Neural cell (in vitro differentiated cells): ENCODE measurements at regions not wholly inside any gene's neighbourhood (a gene's known extent, or its start where the extent isn't known, plus 50 kb on each side); places are given as distances from the start of the nearest gene placed in this dataset.

Experiments used
- H2AFZ ChIP-seq: fragments of 200-600, 300-800 bp; sonication (generic), shearing (Covaris generic); 2 replicates; pipeline ENCODE4 v1.6.0; 2014; ENCODE audit warnings: low read depth, mild to moderate bottlenecking, antibody characterized with exemption, low read length, moderate library complexity
- H3F3A ChIP-seq: fragments of 200-600 bp; shearing (Covaris generic); 2 replicates; pipeline ENCODE4 v1.6.1; 2016; ENCODE audit warnings: mild to moderate bottlenecking, moderate library complexity, mixed read lengths, antibody characterized with exemption, low read length; ENCODE audit not compliant: insufficient read depth, poor library complexity, severe bottlenecking
- H3K27ac ChIP-seq: fragments of 200-600, 300-800 bp; sonication (generic), shearing (Covaris generic); 2 replicates; pipeline ENCODE4 v1.5.1; 2014; ENCODE audit warnings: mild to moderate bottlenecking, low read length, moderate library complexity
- H3K27me3 ChIP-seq: fragments of 300-800, 200-600 bp; sonication (generic), shearing (Covaris generic); 2 replicates; pipeline ENCODE4 v1.6.0; 2014; ENCODE audit warnings: mild to moderate bottlenecking, low read depth, low read length, moderate library complexity; ENCODE audit not compliant: insufficient read depth
- H3K36me3 ChIP-seq: fragments of 300-800, 200-600 bp; sonication (generic), shearing (Covaris generic); 2 replicates; pipeline ENCODE4 v1.5.1; 2014; ENCODE audit warnings: mild to moderate bottlenecking, antibody characterized with exemption, low read length, moderate library complexity; ENCODE audit not compliant: insufficient read depth
- H3K4me2 ChIP-seq: fragments of 300-800, 200-600 bp; sonication (generic), shearing (Covaris generic); 2 replicates; pipeline ENCODE4 v1.6.0; 2014; ENCODE audit warnings: mild to moderate bottlenecking, low read length
- H3K4me3 ChIP-seq: fragments of 300-800, 200-600 bp; sonication (generic), shearing (Covaris generic); 2 replicates; pipeline ENCODE4 v1.5.1; 2014; ENCODE audit warnings: mild to moderate bottlenecking, low read length, moderate library complexity
- H3K79me2 ChIP-seq: fragments of 200-600 bp; shearing (Covaris generic); replicated peaks from 2 replicates; pipeline ENCODE4 v1.6.0; 2014; ENCODE audit warnings: mild to moderate bottlenecking, low read length, moderate library complexity; ENCODE audit not compliant: insufficient read depth
- H3K9ac ChIP-seq: fragments of 300-800, 200-600 bp; sonication (generic), shearing (Covaris generic); 2 replicates; pipeline ENCODE4 v1.6.1; 2016; ENCODE audit warnings: mild to moderate bottlenecking, low read length, mixed read lengths
- H3K9me2 ChIP-seq: fragments of 200-600 bp; shearing (Covaris generic); 2 replicates; pipeline ENCODE4 v1.6.1; 2016; ENCODE audit warnings: mild to moderate bottlenecking, low read length, mixed read lengths; ENCODE audit not compliant: insufficient read depth
- H3K9me3 ChIP-seq: fragments of 200-600, 300-800 bp; sonication (generic), shearing (Covaris generic); 2 replicates; pipeline ENCODE4 v1.6.1; 2016; ENCODE audit warnings: mild to moderate bottlenecking, mixed run types, low read length, moderate library complexity, mixed read lengths
- H4K20me1 ChIP-seq: fragments of 200-600 bp; shearing (Covaris generic); 2 replicates; pipeline ENCODE4 v1.6.1; 2016; ENCODE audit warnings: mild to moderate bottlenecking, mixed run types; ENCODE audit not compliant: insufficient read depth
- EP300 ChIP-seq: fragments of 450-650 bp; conservative IDR thresholded peaks from 2 replicates; pipeline ENCODE4 v1.6.1; 2014; ENCODE audit warnings: antibody characterized with exemption, mild to moderate bottlenecking, moderate library complexity; ENCODE audit not compliant: poor library complexity, severe bottlenecking
- EZH2 ChIP-seq: fragments of 200-600, 300-800 bp; shearing (Covaris generic), sonication (generic); IDR thresholded peaks from 2 replicates; pipeline ENCODE4 v1.6.1; 2014; ENCODE audit warnings: antibody characterized with exemption, low read length, borderline replicate concordance, mild to moderate bottlenecking; ENCODE audit not compliant: insufficient read depth, poor library complexity, severe bottlenecking
- MXI1 ChIP-seq: fragments of 450-650 bp; conservative IDR thresholded peaks from 2 replicates; pipeline ENCODE4 v1.6.1; 2014; ENCODE audit warnings: antibody characterized with exemption, mild to moderate bottlenecking; ENCODE audit not compliant: poor library complexity, severe bottlenecking
- POLR2AphosphoS5 ChIP-seq: IDR thresholded peaks from 2 replicates; pipeline ENCODE4 v1.6.1; 2012
- RAD21 ChIP-seq: fragments of 450-650 bp; conservative IDR thresholded peaks from 2 replicates; pipeline ENCODE4 v1.6.1; 2014; ENCODE audit warnings: antibody characterized with exemption, mild to moderate bottlenecking, moderate library complexity
- SMC3 ChIP-seq: fragments of 450-650 bp; conservative IDR thresholded peaks from 2 replicates; pipeline ENCODE4 v1.6.1; 2014; ENCODE audit warnings: antibody characterized with exemption, mild to moderate bottlenecking, moderate library complexity; ENCODE audit not compliant: poor library complexity
- TAF1 ChIP-seq: IDR thresholded peaks from 2 replicates; pipeline ENCODE4 v1.6.1; 2012; ENCODE audit warnings: low read depth
- TF ChIP-seq, protein P1 (sequence below): IDR thresholded peaks from 2 replicates; pipeline ENCODE4 v1.6.1; 2012; ENCODE audit warnings: borderline replicate concordance
- TF ChIP-seq, protein P2 (sequence below): fragments of 450-650 bp; IDR thresholded peaks from 2 replicates; pipeline ENCODE4 v1.5.1; 2014; ENCODE audit warnings: antibody characterized with exemption, mild to moderate bottlenecking, moderate library complexity; ENCODE audit not compliant: poor library complexity, severe bottlenecking

DNA sequence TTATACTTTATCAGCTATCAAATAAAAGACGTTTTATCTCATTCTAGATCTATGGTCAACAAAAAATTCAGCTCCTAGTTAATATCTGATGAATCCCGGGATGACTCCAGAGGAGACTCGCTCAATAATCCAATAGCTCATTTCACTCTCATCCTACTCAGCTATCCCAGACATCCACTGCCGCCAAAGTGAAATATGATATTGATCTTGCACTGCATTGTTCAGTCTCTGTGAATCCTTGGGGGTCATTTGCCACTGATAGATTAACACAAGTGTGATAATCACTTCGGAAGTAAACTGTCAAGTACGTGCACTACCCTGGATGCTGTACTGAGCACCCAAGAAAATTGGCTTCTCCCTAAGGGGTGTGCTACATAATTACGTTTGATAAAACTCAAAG is 249.1 kb downstream of the SUCLG1 start:
- no peaks in the 10 kb centered on the region for H3K9me2 ChIP-seq
- H3K9me3 ChIP-seq: no peaks in the 10 kb centered on the region
- no peak overlapping the region for H3K4me2 ChIP-seq
- H3K27ac ChIP-seq: no peak overlapping the region
- no peaks in the 10 kb centered on the region for H3K27me3 ChIP-seq
- H3K4me3 ChIP-seq: no peak overlapping the region
- no peak for TF ChIP-seq POLR2AphosphoS5
- no peak for TF ChIP-seq EZH2
- TF ChIP-seq, protein P1, sequence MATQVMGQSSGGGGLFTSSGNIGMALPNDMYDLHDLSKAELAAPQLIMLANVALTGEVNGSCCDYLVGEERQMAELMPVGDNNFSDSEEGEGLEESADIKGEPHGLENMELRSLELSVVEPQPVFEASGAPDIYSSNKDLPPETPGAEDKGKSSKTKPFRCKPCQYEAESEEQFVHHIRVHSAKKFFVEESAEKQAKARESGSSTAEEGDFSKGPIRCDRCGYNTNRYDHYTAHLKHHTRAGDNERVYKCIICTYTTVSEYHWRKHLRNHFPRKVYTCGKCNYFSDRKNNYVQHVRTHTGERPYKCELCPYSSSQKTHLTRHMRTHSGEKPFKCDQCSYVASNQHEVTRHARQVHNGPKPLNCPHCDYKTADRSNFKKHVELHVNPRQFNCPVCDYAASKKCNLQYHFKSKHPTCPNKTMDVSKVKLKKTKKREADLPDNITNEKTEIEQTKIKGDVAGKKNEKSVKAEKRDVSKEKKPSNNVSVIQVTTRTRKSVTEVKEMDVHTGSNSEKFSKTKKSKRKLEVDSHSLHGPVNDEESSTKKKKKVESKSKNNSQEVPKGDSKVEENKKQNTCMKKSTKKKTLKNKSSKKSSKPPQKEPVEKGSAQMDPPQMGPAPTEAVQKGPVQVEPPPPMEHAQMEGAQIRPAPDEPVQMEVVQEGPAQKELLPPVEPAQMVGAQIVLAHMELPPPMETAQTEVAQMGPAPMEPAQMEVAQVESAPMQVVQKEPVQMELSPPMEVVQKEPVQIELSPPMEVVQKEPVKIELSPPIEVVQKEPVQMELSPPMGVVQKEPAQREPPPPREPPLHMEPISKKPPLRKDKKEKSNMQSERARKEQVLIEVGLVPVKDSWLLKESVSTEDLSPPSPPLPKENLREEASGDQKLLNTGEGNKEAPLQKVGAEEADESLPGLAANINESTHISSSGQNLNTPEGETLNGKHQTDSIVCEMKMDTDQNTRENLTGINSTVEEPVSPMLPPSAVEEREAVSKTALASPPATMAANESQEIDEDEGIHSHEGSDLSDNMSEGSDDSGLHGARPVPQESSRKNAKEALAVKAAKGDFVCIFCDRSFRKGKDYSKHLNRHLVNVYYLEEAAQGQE: no peak
- no peak for TF ChIP-seq SMC3
- TF ChIP-seq TAF1: no peak
- no peaks in the 10 kb centered on the region for H4K20me1 ChIP-seq
- no peaks in the 10 kb centered on the region for H3K79me2 ChIP-seq
- H3F3A ChIP-seq: no peaks in the 10 kb centered on the region
- no peaks in the 10 kb centered on the region for H3K36me3 ChIP-seq
- no peak overlapping the region for H2AFZ ChIP-seq
- no peak overlapping the region for H3K9ac ChIP-seq

DNA sequence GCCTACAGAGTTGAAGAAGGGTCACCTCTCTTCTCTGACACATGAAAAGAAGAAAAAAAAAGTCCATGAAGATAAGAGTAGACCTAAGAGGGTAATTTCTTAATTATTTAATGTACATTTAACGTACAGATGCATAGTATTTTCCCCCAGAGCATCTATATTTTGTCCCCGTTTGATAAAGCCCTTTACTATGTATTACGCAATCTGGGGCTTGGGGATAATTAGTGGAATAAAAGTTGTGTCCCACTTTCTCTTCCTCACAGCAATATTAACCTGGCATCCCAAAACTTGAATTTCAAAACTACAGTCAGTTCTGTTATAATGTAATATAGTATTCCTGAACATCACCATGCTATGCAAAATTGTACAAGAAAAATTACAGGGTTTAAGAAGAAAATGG is 254.1 kb downstream of the SUCLG1 start:
- Histone ChIP-seq H3K4me3 (no peak overlapping the region), H3K4me2 (no peak overlapping the region), H3K36me3 (no peaks in the 10 kb centered on the region), H3K27ac (no peak overlapping the region), H2AFZ (no peak overlapping the region), H3K9me3 (no peaks in the 10 kb centered on the region), H3K27me3 (no peaks in the 10 kb centered on the region), H4K20me1 (no peaks in the 10 kb centered on the region), H3K79me2 (no peaks in the 10 kb centered on the region), H3K9ac (no peak overlapping the region), H3K9me2 (no peaks in the 10 kb centered on the region), H3F3A (no peaks in the 10 kb centered on the region)
- TF ChIP-seq TAF1 (no peak), EP300 (no peak), MXI1 (no peak), RAD21 (no peak), SMC3 (no peak), POLR2AphosphoS5 (no peak), EZH2 (no peak)
- TF ChIP-seq, protein P2, sequence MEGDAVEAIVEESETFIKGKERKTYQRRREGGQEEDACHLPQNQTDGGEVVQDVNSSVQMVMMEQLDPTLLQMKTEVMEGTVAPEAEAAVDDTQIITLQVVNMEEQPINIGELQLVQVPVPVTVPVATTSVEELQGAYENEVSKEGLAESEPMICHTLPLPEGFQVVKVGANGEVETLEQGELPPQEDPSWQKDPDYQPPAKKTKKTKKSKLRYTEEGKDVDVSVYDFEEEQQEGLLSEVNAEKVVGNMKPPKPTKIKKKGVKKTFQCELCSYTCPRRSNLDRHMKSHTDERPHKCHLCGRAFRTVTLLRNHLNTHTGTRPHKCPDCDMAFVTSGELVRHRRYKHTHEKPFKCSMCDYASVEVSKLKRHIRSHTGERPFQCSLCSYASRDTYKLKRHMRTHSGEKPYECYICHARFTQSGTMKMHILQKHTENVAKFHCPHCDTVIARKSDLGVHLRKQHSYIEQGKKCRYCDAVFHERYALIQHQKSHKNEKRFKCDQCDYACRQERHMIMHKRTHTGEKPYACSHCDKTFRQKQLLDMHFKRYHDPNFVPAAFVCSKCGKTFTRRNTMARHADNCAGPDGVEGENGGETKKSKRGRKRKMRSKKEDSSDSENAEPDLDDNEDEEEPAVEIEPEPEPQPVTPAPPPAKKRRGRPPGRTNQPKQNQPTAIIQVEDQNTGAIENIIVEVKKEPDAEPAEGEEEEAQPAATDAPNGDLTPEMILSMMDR: no peak
- TF ChIP-seq, protein P1: no peak
